HCT116 (cell line): ENCODE measurements at regions not wholly inside any gene's neighbourhood (a gene's known extent, or its start where the extent isn't known, plus 50 kb on each side); places are given as distances from the start of the nearest gene placed in this dataset.

Source experiments
- ATAC-seq: fragments of 200-7000 bp; cut with Tn5 transposase; 2 replicates; pipeline ENCODE4 v1.9.1; 2020; ENCODE audit warnings: mild to moderate bottlenecking, moderate library complexity
- BruUV-seq: library from RNA; stranded (reverse); fragments of 400-500 nt; replicated peaks from 2 replicates; lab custom pipeline; 2021; lab: Mats Ljungman, UMichigan
- CTCF ChIA-PET: fragments of 300-600 bp; sonication (Branson Sonifier 250); formaldehyde crosslinking; loops from one replicate; lab custom pipeline; 2021; ENCODE audit warnings: antibody characterized with exemption; lab: Charles Lee
- POLR2A ChIA-PET: fragments of 300-600, 350-600 bp; sonication (Branson Sonifier 250); formaldehyde crosslinking; loops from one replicate; lab custom pipeline; 2021; ENCODE audit warnings: antibody characterized with exemption; lab: Charles Lee
- RAD21 ChIA-PET, 2 experiments: fragments of 300-600 bp; sonication (Branson Sonifier 250); formaldehyde crosslinking; loops; one replicate each; lab custom pipeline; 2023; ENCODE audit warnings: low total read pairs in 2 of 2; ENCODE audit not compliant: uncharacterized antibody in 2 of 2, unreplicated experiment in 2 of 2, low non-redundant PET in 1 of 2; lab: Charles Lee
- DNase-seq: peaks from one replicate; pipeline ENCODE4 v3.0.0-alpha.2; 2010; ENCODE audit warnings: low read depth, low spot score
- H2AFZ ChIP-seq: fragments of 200-600 bp; shearing (Covaris generic), sonication (generic); 2 replicates; pipeline ENCODE4 v1.6.1; 2017; ENCODE audit warnings: low read depth, mixed run types, mixed read lengths, antibody characterized with exemption, low read length; ENCODE audit not compliant: poor library complexity, severe bottlenecking
- H3K27ac ChIP-seq: 2 replicates; pipeline ENCODE4 v1.5.1; 2012; ENCODE audit warnings: low read depth, low read length
- H3K27me3 ChIP-seq: fragments of 200-600 bp; sonication (generic); 2 replicates; pipeline ENCODE4 v1.6.1; 2016; ENCODE audit warnings: mixed run types, low read length, mixed read lengths; ENCODE audit not compliant: insufficient read depth
- H3K36me3 ChIP-seq, 2 experiments: fragments of 200-500 bp in 1 of 2; fragments of 200-600 bp in 1 of 2; sonication (Bioruptor generic) in 1 of 2; sonication (generic) in 1 of 2; 2 replicates each; pipeline versions ENCODE4 v1.5.1 to v1.6.1; 2014 to 2016; ENCODE audit warnings: low read length in 2 of 2, inconsistent platforms in 1 of 2, mixed read lengths in 1 of 2, mixed run types in 1 of 2; ENCODE audit not compliant: insufficient read depth in 2 of 2, control insufficient read depth in 1 of 2
- H3K4me1 ChIP-seq, 2 experiments: fragments of 200-600 bp in 1 of 2; sonication (generic) in 1 of 2; 2 replicates each; pipeline versions ENCODE4 v1.5.1 to v1.6.1; 2012 to 2017; ENCODE audit warnings: low read length in 2 of 2, inconsistent platforms in 1 of 2, mild to moderate bottlenecking in 1 of 2, mixed read lengths in 1 of 2, mixed run types in 1 of 2, moderate library complexity in 1 of 2; ENCODE audit not compliant: insufficient read depth in 2 of 2, control insufficient read depth in 1 of 2
- H3K4me2 ChIP-seq: fragments of 200-600 bp; sonication (generic); 2 replicates; pipeline ENCODE4 v1.6.1; 2017; ENCODE audit warnings: mixed run types, low read length, mixed read lengths
- H3K4me3 ChIP-seq, 2 experiments: fragments of 200-600 bp in 1 of 2; sonication (generic) in 1 of 2; replicated peaks in 1 of 2; 2 replicates each; pipeline ENCODE4 v1.5.1; 2011 to 2016; ENCODE audit warnings: low read length in 2 of 2, control low read depth in 1 of 2, low read depth in 1 of 2, mild to moderate bottlenecking in 1 of 2, mixed read lengths in 1 of 2, mixed run types in 1 of 2
- H3K79me2 ChIP-seq: fragments of 200-600 bp; sonication (generic); 2 replicates; pipeline ENCODE4 v1.6.1; 2017; ENCODE audit warnings: mild to moderate bottlenecking, mixed run types, low read length, moderate library complexity, mixed read lengths; ENCODE audit not compliant: insufficient read depth
- H3K9ac ChIP-seq: fragments of 200-600 bp; sonication (generic); 2 replicates; pipeline ENCODE4 v1.6.1; 2016; ENCODE audit warnings: low read length, mixed read lengths
- H3K9me2 ChIP-seq: fragments of 200-600 bp; sonication (generic), shearing (Covaris generic); 2 replicates; pipeline ENCODE4 v1.6.1; 2017; ENCODE audit warnings: mixed run types, mild to moderate bottlenecking, moderate library complexity; ENCODE audit not compliant: insufficient read depth
- H3K9me3 ChIP-seq, 2 experiments: fragments of 200-500 bp in 1 of 2; fragments of 200-600 bp in 1 of 2; sonication (Bioruptor generic) in 1 of 2; sonication (generic) in 1 of 2; 2 replicates each; pipeline ENCODE4 v1.6.1; 2014 to 2017; ENCODE audit warnings: low read length in 2 of 2, mixed read lengths in 2 of 2, inconsistent platforms in 1 of 2, low read depth in 1 of 2, mild to moderate bottlenecking in 1 of 2, mixed run types in 1 of 2, moderate library complexity in 1 of 2; ENCODE audit not compliant: control insufficient read depth in 1 of 2, insufficient read depth in 1 of 2
- H4K20me1 ChIP-seq: fragments of 200-600 bp; sonication (generic), shearing (Covaris generic); 2 replicates; pipeline ENCODE4 v1.6.1; 2017; ENCODE audit warnings: mixed run types, mild to moderate bottlenecking, moderate library complexity; ENCODE audit not compliant: insufficient read depth
- ATF3 ChIP-seq: IDR thresholded peaks from 2 replicates; pipeline ENCODE4 v1.6.1; 2012
- CBX3 ChIP-seq: IDR thresholded peaks from 2 replicates; pipeline ENCODE4 v1.6.1; 2012; ENCODE audit warnings: low read depth
- EGR1 ChIP-seq: IDR thresholded peaks from 2 replicates; pipeline ENCODE4 v1.6.1; 2012; ENCODE audit warnings: low read depth
- ELF1 ChIP-seq: IDR thresholded peaks from 2 replicates; pipeline ENCODE4 v1.6.1; 2012; ENCODE audit warnings: low read depth, borderline replicate concordance
- FOSL1 ChIP-seq: IDR thresholded peaks from 2 replicates; pipeline ENCODE4 v1.6.1; 2012; ENCODE audit warnings: low read depth
- JUND ChIP-seq: IDR thresholded peaks from 2 replicates; pipeline ENCODE4 v1.6.1; 2012
- MAX ChIP-seq: IDR thresholded peaks from 2 replicates; pipeline ENCODE4 v1.6.1; 2012
- POLR2AphosphoS5 ChIP-seq: IDR thresholded peaks from 2 replicates; pipeline ENCODE4 v1.6.1; 2011; ENCODE audit warnings: mild to moderate bottlenecking, low read depth, low read length, moderate library complexity
- RAD21 ChIP-seq: IDR thresholded peaks from 2 replicates; pipeline ENCODE4 v1.6.1; 2012; ENCODE audit warnings: low read depth, mild to moderate bottlenecking
- SIN3A ChIP-seq: IDR thresholded peaks from 2 replicates; pipeline ENCODE4 v1.6.1; 2012; ENCODE audit warnings: low read depth
- SP1 ChIP-seq: IDR thresholded peaks from 2 replicates; pipeline ENCODE4 v1.6.1; 2012; ENCODE audit warnings: low read depth
- SRF ChIP-seq: IDR thresholded peaks from 2 replicates; pipeline ENCODE4 v1.6.1; 2012; ENCODE audit warnings: low read depth
- YY1 ChIP-seq: IDR thresholded peaks from 2 replicates; pipeline ENCODE4 v1.6.1; 2011; ENCODE audit warnings: low read length, low read depth, moderate library complexity, mild to moderate bottlenecking; ENCODE audit not compliant: insufficient replicate concordance; ENCODE audit errors: extremely low read depth
- intact Hi-C: fragments of 100-400 bp; cut with micrococcal nuclease; formaldehyde crosslinking; loops from 2 replicates; pipeline ENCODE4 v1.10.0; 2022
- TF ChIP-seq, protein P1 (sequence below), 3 experiments: fragments of 200-600 bp in 1 of 3; sonication (generic) in 1 of 3; IDR thresholded peaks in 2 of 3; conservative IDR thresholded peaks in 1 of 3; 2 replicates each; pipeline ENCODE4 v1.5.1; 2012 to 2017; ENCODE audit warnings: low read depth in 2 of 3, low read length in 2 of 3, antibody characterized with exemption in 1 of 3, borderline replicate concordance in 1 of 3, control low read depth in 1 of 3, mild to moderate bottlenecking in 1 of 3, mixed read lengths in 1 of 3, mixed run types in 1 of 3, moderate library complexity in 1 of 3; ENCODE audit not compliant: insufficient read depth in 1 of 3
- TF ChIP-seq, protein P2 (sequence below): IDR thresholded peaks from 2 replicates; pipeline ENCODE4 v1.6.1; 2012; ENCODE audit warnings: low read depth
- TF ChIP-seq, protein P3 (sequence below): IDR thresholded peaks from 2 replicates; pipeline ENCODE4 v1.6.1; 2011; ENCODE audit warnings: mild to moderate bottlenecking, low read length, moderate library complexity; ENCODE audit not compliant: insufficient replicate concordance; ENCODE audit errors: extremely low read depth

DNA sequence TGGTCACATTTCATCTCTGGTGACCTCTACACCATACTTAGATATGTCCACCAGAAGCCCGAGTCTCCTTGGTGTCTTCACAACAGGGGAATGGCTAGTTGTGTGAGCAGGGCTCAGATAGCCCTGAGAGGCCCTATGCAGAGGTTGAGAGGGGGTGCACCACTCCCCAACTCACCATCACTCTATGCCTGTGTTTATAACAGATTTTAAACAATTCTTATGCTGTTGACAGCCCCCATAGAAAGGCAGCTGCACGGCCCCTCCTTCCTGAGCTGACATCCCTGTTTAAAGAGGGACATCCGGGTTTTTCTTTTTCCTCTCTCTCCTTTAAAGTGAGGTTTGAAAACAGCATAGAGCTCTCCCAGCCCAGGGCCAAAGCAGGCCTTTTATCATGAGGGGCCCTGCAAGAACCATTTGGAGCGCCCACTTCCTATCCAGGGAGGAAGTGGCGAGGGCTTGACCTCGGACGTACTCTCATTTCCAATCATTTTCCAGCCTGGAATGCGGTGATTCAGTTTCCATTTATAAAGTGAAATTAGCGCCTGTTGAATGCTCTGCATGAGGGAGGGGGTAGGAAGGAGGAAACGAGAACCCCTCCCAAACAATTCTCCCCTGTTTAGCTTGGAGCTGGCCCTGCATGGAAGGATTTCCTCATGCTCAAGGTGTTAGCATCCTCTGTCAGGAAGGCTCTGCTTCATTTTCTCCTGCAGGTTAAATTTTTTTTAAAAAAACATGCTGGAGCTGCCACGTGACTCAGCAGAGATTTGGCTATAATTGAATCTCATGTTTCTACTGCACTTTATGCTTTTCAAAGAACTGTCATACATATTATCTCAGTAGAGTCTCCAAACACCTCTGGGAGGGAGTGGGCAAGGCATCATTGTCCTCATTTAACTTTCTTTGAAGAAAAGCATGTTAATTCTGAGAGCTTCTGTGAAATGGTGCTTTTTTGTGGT lies 117.5 kb downstream of the DDX1 start:
- CTCF ChIA-PET, result no interaction called here
- Histone ChIP-seq H3K36me3 (no peaks in the 10 kb centered on the region), H3K4me3 (no peak overlapping the region), H3K9ac (no peak overlapping the region), H3K27me3 (no peaks in the 10 kb centered on the region), H3K9me3 (no peaks in the 10 kb centered on the region), H3K4me1 (peaks cover 0 to 8% of the 10 kb centered on the region in 2 experiments; a peak in 1 of 4 replicates), H3K9me2 (no peaks in the 10 kb centered on the region), H3K4me2 (no peak overlapping the region), H4K20me1 (no peaks in the 10 kb centered on the region), H3K27ac (no peak overlapping the region), H2AFZ (no peak overlapping the region), H3K79me2 (no peaks in the 10 kb centered on the region)
- DNase-seq (no peak), ATAC-seq (no peak)
- TF ChIP-seq SP1, result no peak
- TF ChIP-seq SIN3A, result no peak
- no peak for TF ChIP-seq ATF3
- TF ChIP-seq MAX, result no peak
- no peak for TF ChIP-seq SRF
- TF ChIP-seq RAD21, result no peak
- TF ChIP-seq, protein P1, sequence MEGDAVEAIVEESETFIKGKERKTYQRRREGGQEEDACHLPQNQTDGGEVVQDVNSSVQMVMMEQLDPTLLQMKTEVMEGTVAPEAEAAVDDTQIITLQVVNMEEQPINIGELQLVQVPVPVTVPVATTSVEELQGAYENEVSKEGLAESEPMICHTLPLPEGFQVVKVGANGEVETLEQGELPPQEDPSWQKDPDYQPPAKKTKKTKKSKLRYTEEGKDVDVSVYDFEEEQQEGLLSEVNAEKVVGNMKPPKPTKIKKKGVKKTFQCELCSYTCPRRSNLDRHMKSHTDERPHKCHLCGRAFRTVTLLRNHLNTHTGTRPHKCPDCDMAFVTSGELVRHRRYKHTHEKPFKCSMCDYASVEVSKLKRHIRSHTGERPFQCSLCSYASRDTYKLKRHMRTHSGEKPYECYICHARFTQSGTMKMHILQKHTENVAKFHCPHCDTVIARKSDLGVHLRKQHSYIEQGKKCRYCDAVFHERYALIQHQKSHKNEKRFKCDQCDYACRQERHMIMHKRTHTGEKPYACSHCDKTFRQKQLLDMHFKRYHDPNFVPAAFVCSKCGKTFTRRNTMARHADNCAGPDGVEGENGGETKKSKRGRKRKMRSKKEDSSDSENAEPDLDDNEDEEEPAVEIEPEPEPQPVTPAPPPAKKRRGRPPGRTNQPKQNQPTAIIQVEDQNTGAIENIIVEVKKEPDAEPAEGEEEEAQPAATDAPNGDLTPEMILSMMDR (IDR thresholded peaks at IDR 0.05 in 2 of 3, conservative IDR thresholded peaks at IDR 0.05 in 1 of 3; ENCODE audit: borderline replicate concordance in 1 of 3, insufficient read depth in 1 of 3, low read depth in 2 of 3, low read length in 2 of 3), result no peak
- TF ChIP-seq, protein P2, sequence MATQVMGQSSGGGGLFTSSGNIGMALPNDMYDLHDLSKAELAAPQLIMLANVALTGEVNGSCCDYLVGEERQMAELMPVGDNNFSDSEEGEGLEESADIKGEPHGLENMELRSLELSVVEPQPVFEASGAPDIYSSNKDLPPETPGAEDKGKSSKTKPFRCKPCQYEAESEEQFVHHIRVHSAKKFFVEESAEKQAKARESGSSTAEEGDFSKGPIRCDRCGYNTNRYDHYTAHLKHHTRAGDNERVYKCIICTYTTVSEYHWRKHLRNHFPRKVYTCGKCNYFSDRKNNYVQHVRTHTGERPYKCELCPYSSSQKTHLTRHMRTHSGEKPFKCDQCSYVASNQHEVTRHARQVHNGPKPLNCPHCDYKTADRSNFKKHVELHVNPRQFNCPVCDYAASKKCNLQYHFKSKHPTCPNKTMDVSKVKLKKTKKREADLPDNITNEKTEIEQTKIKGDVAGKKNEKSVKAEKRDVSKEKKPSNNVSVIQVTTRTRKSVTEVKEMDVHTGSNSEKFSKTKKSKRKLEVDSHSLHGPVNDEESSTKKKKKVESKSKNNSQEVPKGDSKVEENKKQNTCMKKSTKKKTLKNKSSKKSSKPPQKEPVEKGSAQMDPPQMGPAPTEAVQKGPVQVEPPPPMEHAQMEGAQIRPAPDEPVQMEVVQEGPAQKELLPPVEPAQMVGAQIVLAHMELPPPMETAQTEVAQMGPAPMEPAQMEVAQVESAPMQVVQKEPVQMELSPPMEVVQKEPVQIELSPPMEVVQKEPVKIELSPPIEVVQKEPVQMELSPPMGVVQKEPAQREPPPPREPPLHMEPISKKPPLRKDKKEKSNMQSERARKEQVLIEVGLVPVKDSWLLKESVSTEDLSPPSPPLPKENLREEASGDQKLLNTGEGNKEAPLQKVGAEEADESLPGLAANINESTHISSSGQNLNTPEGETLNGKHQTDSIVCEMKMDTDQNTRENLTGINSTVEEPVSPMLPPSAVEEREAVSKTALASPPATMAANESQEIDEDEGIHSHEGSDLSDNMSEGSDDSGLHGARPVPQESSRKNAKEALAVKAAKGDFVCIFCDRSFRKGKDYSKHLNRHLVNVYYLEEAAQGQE, result no peak
- no peak for TF ChIP-seq POLR2AphosphoS5
- no peak for TF ChIP-seq FOSL1
- TF ChIP-seq EGR1, result no peak
- TF ChIP-seq, protein P3, sequence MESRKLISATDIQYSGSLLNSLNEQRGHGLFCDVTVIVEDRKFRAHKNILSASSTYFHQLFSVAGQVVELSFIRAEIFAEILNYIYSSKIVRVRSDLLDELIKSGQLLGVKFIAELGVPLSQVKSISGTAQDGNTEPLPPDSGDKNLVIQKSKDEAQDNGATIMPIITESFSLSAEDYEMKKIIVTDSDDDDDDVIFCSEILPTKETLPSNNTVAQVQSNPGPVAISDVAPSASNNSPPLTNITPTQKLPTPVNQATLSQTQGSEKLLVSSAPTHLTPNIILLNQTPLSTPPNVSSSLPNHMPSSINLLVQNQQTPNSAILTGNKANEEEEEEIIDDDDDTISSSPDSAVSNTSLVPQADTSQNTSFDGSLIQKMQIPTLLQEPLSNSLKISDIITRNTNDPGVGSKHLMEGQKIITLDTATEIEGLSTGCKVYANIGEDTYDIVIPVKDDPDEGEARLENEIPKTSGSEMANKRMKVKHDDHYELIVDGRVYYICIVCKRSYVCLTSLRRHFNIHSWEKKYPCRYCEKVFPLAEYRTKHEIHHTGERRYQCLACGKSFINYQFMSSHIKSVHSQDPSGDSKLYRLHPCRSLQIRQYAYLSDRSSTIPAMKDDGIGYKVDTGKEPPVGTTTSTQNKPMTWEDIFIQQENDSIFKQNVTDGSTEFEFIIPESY, result no peak
- no peak for TF ChIP-seq JUND
- no peak for TF ChIP-seq YY1
- TF ChIP-seq CBX3, result no peak
- no peak for TF ChIP-seq ELF1
- intact Hi-C loops, result no loop called here
- BruUV-seq, result no TSS peak
- POLR2A ChIA-PET, result no interaction called here
- RAD21 ChIA-PET, result no interaction called here
